Ovary (tissue), 7 donors: ENCODE measurements at regions not wholly inside any gene's neighbourhood (a gene's known extent, or its start where the extent isn't known, plus 50 kb on each side); places are given as distances from the start of the nearest gene placed in this dataset.

Experiments
- DNase-seq, 5 donors: peaks; one replicate each; pipeline ENCODE4 v3.0.0-alpha.2; 2019 to 2020
- H3K27ac ChIP-seq, 2 donors: fragments of 200-600 bp; one replicate each; pipeline versions ENCODE4 v1.5.1 to v1.8.0; 2019 to 2022
- H3K27me3 ChIP-seq: fragments of 200-600 bp; one replicate; pipeline ENCODE4 v1.8.0; 2022
- H3K36me3 ChIP-seq: fragments of 200-600 bp; sonication (generic); one replicate; pipeline ENCODE4 v1.5.1; 2019
- H3K4me1 ChIP-seq: one replicate; pipeline ENCODE4 v1.8.1; 2013; ENCODE audit warnings: mild to moderate bottlenecking, moderate library complexity; ENCODE audit not compliant: insufficient read depth
- H3K4me3 ChIP-seq: fragments of 200-600 bp; sonication (generic); one replicate; pipeline ENCODE4 v1.5.1; 2017
- H3K9me3 ChIP-seq, 2 donors: fragments of 200-600 bp in 1 of 2; sonication (generic) in 1 of 2; one replicate each; pipeline versions ENCODE4 v1.5.1 to v1.8.1; 2013 to 2019; ENCODE audit warnings: mild to moderate bottlenecking in 1 of 2, moderate library complexity in 1 of 2
- CTCF ChIP-seq, 3 donors: fragments of 450-650 bp in 2 of 3; fragments of 200-600 bp in 1 of 3; IDR thresholded peaks; one replicate each; pipeline versions ENCODE4 v1.5.1 to v1.8.0; 2016 to 2022; ENCODE audit warnings: antibody characterized with exemption in 3 of 3, mild to moderate bottlenecking in 1 of 3
- EP300 ChIP-seq: sonication (generic); formaldehyde crosslinking; IDR thresholded peaks from one replicate; pipeline ENCODE4 v1.6.1; 2017; ENCODE audit warnings: antibody characterized with exemption
- POLR2A ChIP-seq: fragments of 450-650 bp; IDR thresholded peaks from one replicate; pipeline ENCODE4 v1.6.1; 2017; ENCODE audit warnings: antibody characterized with exemption, mild to moderate bottlenecking, moderate library complexity
- WGBS, 3 donors: extraction: QIAGEN DNeasy Blood & Tissue Kit in 1 of 3; methylation state at CpG; one replicate each; pipeline versions ENCODE4 v1.1.5 to v1.1.7; 2013 to 2017; 5-methylcytosine and 5-hydroxymethylcytosine counted together
- intact Hi-C, 4 donors: fragments of 100-400 bp; cut with DNase I; formaldehyde crosslinking; loops; one replicate each; pipeline versions ENCODE4 v1.11.0 to v1.15.1; 2022 to 2023
- donor health status: DM: no; HTN: no; CAD: no; lungs with moderate emphysema.
- donor health status: DM: no; HTN: no; CAD: no.
- donor health status: Bipolar disorder and iron deficiency.
- donor health status: DM: no; HTN: no; CAD: no.
- donor health status: DM: yes; HTN: yes; CAD: no.

GRCh38 chr14:98959410-98959809 lies 312.6 kb downstream of the BCL11B start:
- H3K36me3 ChIP-seq, result no peaks in the 10 kb centered on the region
- H3K27me3 ChIP-seq, result no peaks in the 10 kb centered on the region
- no peak overlapping the region for H3K27ac ChIP-seq
- 55 to 78% (median 68%) methylated on average over 6 of the region's 6 CpGs for WGBS, 3 donors
- intact Hi-C loops, result no loop called here
- DNase-seq, result no peak
- TF ChIP-seq EP300 (no peak), CTCF (IDR thresholded peaks at IDR 0.05) (no peak), POLR2A (no peak)
- H3K4me3 ChIP-seq, result no peak overlapping the region
- H3K9me3 ChIP-seq, result no peaks in the 10 kb centered on the region
- peaks cover 3% of the 10 kb centered on the region for H3K4me1 ChIP-seq

GRCh38 chr14:98959958-98960616 lies 311.9 kb downstream of the BCL11B start:
- no peak for DNase-seq
- H3K4me3 ChIP-seq, result no peak overlapping the region
- no peak for TF ChIP-seq EP300
- no peak for TF ChIP-seq POLR2A
- no peak for TF ChIP-seq CTCF (IDR thresholded peaks at IDR 0.05)
- no peaks in the 10 kb centered on the region for H3K27me3 ChIP-seq
- H3K9me3 ChIP-seq, result no peaks in the 10 kb centered on the region
- no peak overlapping the region for H3K27ac ChIP-seq
- no peaks in the 10 kb centered on the region for H3K36me3 ChIP-seq
- intact Hi-C loops, result no loop called here
- 77 to 86% (median 79%) methylated on average over 12 of the region's 12 CpGs for WGBS, 3 donors
- peaks cover 3% of the 10 kb centered on the region for H3K4me1 ChIP-seq

DNA sequence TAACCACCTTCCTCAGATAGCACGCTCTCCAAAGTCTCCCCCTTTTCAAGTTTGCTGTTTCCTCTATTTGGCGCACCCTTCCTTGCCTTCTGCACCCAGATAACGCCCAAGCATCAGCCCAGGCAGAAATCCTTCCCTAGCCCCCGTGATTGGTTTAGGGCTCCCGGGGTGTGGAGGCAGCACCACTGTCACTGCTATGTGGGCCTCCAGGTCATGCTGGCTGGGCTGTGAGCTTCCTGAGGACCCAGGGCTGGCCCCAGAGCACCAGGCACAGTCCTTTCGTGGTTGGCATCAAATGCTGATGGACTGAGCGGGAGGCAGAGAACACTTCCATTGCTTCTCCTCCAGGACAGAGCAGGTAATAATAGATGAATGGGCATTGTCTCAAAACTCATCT lies 311.4 kb downstream of the BCL11B start:
- TF ChIP-seq CTCF (IDR thresholded peaks at IDR 0.05), result no peak
- no peak for TF ChIP-seq POLR2A
- TF ChIP-seq EP300, result no peak
- Histone ChIP-seq H3K27ac (no peak overlapping the region), H3K36me3 (no peaks in the 10 kb centered on the region), H3K4me1 (peaks cover 3% of the 10 kb centered on the region), H3K27me3 (no peaks in the 10 kb centered on the region), H3K4me3 (no peak overlapping the region), H3K9me3 (no peaks in the 10 kb centered on the region)
- intact Hi-C loops, result no loop called here
- no peak for DNase-seq
- 92 to 96% (median 93%) methylated on average over 7 of the region's 7 CpGs for WGBS, 3 donors

GRCh38 chr14:98961191-98961590 lies 310.8 kb downstream of the BCL11B start:
- Histone ChIP-seq H3K4me1 (peaks cover 3% of the 10 kb centered on the region), H3K9me3 (no peaks in the 10 kb centered on the region), H3K27ac (no peak overlapping the region), H3K36me3 (no peaks in the 10 kb centered on the region), H3K27me3 (no peaks in the 10 kb centered on the region), H3K4me3 (no peak overlapping the region)
- 90 to 94% (median 94%) methylated on average over 4 of the region's 4 CpGs for WGBS, 3 donors
- DNase-seq, result no peak
- intact Hi-C loops, result no loop called here
- TF ChIP-seq CTCF (IDR thresholded peaks at IDR 0.05) (no peak), POLR2A (no peak), EP300 (no peak)
